SK-N-DZ (cell line): ENCODE measurements at regions not wholly inside any gene's neighbourhood (a gene's known extent, or its start where the extent isn't known, plus 50 kb on each side); places are given as distances from the start of the nearest gene placed in this dataset.

Experiments used
- DNase-seq: peaks from one replicate; pipeline ENCODE4 v3.0.0-alpha.2; 2015; ENCODE audit warnings: low spot score

DNA sequence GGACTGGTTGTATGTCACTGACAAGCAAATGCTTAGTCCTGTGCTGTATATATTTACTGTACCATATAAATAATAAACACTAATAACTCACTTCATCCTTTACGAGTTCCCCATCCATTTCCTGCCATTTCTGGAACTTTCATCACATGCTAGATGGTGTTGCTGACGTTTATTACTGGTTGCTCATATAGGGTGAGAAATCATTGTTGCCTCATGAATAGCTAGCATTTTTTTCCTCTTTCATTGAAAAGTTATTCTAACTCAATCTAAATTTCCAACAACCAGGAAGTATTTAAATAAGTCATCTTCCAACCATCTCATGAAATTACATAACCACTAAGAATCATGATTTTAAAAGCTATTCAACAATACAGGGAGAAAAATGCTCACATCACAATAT, 88.6 kb upstream of the RCN1 start:
- DNase-seq: no peak

DNA sequence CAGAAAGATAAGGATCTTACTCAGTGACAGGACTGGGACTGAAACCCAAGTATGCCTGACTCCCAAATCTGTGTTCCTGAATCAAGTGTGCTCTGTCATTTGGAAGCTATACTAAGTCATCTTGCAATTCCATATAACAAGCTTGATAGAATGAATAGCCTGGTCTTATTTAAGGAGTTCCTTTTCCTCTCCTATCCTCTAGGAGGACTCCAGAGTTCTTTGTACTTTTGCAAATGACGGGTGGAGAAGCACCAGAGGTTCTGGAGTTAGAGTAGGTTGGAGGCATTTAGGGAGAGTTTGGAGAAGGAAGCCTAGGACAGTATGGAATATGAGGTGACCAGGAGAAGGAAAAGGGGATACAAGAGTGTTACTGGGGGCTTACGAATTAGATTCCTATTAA, 92.9 kb upstream of the RCN1 start:
- no peak for DNase-seq

GRCh38 chr11:31996159-31996881, 94.6 kb upstream of the RCN1 start:
- no peak for DNase-seq

GRCh38 chr11:31995525-31996094, 95.3 kb upstream of the RCN1 start:
- DNase-seq: no peak

DNA sequence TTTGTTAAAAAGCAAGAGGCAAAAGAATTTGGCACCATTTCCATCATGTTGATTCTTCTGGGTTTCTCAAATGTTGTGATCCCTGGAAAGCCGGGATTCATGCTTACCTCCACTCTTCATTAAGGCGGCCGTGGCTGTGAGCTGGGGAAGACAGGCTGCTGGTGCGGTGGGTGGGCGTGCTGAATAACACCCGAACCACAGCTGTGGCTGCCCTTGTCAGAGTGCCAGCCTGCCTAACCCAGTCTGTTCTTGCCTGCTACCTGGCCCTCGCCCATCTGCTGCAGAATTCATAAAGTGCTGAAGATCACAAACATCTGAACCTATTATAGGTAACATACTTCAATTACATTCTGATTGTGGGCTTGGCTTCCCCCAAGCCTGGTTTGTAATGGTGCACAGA, 95.8 kb upstream of the RCN1 start:
- DNase-seq: no peak

DNA sequence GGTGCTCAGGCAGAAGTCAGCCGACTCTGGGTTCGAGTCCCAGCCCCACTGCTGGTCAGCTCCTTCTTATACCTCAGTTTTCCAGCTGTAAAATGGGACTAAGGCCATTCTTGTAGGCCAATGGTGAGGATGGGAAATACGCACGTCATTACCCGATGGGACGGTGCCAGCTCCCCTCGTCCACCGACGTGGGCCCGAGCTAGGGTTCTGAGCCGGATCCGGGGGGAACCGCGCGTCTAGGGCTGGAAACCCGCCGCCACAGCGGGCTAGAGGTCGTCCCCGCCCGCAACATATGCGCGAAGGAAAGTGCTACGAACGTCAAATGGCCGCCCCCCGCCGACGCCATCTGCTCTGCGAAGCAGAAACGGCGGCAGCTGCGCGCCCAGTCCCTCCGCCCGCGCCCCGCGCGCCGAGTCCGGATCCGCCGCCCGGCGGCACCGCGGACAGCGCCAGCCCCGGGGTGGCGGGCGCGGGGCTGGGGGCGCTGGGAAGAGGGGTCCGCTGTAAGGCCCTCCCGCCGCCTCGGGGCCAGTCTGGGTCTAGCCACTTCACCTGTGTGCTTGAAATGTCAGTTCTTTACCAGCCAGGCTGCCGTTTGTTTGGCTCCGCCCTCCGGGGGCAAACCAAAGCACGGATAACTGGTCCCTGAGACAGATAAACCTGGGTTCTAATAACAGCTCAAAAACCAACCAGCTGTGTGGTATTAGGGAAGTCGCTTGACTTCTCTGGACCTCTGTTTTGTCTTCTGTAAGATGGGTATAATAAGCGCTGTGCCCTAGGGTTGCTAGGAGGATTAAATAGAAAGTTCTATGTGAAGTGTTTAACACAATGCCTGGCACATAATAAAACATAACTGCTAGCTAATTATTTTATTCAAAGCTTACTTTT, 103.5 kb upstream of the RCN1 start:
- DNase-seq: no peak

DNA sequence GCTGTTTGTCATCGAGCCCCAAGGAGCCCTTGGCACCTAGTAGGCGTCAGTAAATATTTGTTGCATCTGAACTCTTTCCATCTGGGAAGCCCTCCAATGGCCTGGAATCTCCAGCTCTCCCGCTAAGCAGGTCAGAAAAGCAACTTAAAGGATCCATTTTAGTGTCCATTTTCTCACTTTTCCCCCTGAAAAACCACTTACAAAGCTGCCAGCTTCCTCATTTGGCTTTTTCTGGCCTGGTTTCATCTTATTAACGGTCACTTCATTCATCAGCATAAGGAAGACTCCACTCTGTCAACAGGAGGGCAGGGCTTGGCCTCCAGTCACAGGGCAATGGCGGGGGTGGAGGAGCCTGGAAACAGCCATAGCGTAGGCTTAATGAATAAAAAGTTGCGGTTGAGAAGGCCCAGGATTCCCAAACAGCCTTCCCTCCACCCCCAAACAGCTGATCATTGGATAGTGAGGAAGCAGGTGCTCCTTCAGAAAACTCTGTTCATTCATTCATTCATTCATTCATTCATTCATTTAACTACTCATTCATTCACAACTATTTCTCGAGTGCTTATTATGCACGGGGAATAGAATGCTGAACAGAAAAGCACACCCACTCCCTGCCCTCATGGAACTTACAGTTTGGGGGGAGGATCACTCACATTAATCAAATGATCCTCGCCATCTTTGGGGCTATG, 104.5 kb upstream of the RCN1 start:
- no peak for DNase-seq

GRCh38 chr11:31981457-31981856, 109.4 kb upstream of the RCN1 start:
- no peak for DNase-seq

DNA sequence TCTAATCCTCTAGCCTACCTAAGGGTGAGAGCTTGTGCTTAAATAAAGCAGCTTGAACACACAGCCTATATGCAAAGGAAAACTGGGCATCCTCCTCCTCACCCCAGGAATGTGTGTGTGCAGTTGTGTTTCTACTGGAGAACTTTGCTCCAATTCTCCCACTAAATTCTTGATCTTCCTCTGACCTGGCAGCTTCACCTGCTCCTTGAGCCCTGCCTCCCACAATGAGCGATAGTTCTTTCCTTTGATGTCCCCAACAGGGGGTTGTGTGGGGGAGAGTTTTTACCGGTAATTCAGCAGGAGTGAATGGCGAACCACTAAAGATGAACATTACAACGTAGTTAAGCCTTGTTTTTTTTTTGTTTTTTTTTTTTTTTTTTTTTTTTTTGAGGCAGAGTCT, 113.5 kb upstream of the RCN1 start:
- DNase-seq: no peak

- DNase-seq: no peak
These were observed 116.3 kb upstream of the RCN1 start for GRCh38 chr11:31974366-31975136.

DNA sequence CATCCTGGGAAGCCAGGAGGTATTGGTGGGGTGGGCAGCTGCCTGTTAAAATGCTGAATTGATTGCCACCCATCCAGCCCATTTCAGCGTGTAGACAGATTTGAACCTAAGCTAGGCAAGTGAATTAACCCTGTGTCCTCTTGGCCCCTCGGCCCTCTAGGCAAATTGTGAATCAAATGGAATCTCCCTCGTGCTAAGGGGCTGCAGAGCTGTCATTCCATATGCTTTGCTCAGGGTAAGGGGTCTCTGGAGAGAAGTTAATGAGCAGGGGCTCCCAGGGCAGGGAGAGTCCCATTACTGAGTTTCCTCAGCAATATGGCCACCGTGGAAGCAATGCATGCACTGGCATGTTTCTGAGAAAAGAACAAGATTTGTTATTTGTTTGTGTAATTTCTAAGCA, 117.7 kb upstream of the RCN1 start:
- DNase-seq: no peak

GRCh38 chr11:31972623-31973022, 118.3 kb upstream of the RCN1 start:
- no peak for DNase-seq

- DNase-seq: no peak
These were observed 121.5 kb upstream of the RCN1 start for GRCh38 chr11:31969359-31969702.

DNA sequence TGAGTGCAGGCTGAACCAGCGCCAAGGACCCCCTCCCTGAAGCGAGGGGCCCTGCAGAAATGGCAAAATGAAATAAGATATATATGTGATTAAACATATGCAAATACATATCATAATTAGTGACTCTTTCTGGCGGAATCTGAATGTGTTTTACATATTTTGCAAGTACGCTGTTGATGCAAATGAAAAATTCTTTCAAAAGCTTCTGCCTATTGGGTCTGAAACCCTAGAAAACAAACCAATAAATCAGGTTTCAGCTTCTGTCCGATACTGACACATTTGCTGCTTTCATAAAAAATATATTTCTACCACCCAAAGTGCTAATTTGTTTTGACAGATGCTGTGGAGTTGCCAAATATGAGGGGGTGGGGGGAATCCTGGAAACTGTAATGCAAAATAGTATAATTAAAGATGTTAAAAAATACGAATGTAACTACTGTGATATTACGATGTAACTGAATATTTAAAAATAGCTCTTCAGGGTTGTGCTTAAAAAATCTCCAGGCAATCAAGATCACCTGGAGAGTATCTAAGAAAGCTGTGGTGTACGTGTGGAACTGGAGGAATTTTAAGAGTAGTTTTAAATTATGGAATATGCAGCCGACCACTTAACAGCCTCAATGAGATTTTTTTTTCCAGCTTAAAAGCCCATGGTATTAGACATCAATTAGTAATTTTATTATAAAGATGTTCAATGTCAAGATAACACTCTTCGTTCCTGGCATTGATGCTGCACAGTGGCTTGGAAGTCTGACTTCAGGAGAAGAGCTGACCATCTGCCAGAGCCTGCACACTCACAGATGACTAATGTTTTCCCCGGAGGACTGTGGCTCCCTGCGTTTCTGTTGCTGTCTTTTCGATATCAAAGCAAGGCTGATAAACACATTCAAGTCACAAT, 122.2 kb upstream of the RCN1 start:
- no peak for DNase-seq

- DNase-seq: no peak
These were observed 123.3 kb upstream of the RCN1 start for GRCh38 chr11:31967404-31968130.

DNA sequence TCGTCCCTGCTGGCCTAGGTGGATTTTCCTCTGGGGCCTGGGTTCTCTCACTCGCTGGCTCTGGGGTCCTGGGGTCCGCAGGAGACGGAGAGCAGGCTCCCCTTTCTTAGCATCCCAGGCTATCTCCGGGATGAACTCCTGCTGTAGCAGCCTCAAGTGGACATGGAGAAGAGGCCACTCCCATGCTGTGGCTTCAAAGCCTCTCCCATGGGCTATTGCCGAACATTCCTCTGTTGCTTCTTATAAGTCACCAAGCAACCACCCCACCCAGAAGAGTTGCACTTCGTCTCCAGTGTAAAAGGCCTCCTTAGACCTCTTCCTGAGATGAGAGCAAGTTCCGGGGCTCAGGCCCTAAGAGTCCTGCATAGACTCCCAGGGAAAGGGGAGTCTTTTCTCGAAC, 124.0 kb upstream of the RCN1 start:
- no peak for DNase-seq

GRCh38 chr11:31964181-31964580, 126.7 kb upstream of the RCN1 start:
- DNase-seq: no peak

DNA sequence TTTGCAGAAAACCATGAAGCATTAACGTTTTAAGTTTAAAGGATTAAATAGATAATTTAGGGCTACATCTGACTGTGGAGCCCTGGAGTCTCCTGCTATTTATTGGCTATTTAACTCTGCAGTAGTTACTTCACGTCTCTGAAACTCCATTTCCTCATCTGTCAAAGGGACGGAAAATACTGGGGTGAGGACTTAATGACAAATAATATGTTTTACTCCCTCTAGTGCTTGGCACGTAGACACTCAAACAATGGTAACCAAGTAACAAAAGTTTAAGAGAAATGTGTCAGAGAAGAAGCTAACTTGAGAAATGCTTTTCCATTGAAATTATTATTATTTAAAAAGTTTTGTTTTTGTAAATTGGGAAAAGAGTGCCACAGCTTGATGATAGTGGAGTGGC, 130.7 kb upstream of the RCN1 start:
- no peak for DNase-seq

- no peak for DNase-seq
These were observed 131.2 kb upstream of the RCN1 start for GRCh38 chr11:31959716-31960115.
